HG02970 (cell line): ENCODE measurements at regions not wholly inside any gene's neighbourhood (a gene's known extent, or its start where the extent isn't known, plus 50 kb on each side); places are given as distances from the start of the nearest gene placed in this dataset.
"Not testable (repeated sequence)": the region's sequence is repeated elsewhere in the genome, so short reads cannot be mapped to it uniquely, and the experiment has no call there.

Experiments used
- ATAC-seq: cut with Tn5 transposase; IDR thresholded peaks from one replicate; pipeline ENCODE4 v1.9.1; 2021; ENCODE audit warnings: mild to moderate bottlenecking, moderate library complexity, moderate number of reproducible peaks; ENCODE audit not compliant: unreplicated experiment, low FRiP score

DNA sequence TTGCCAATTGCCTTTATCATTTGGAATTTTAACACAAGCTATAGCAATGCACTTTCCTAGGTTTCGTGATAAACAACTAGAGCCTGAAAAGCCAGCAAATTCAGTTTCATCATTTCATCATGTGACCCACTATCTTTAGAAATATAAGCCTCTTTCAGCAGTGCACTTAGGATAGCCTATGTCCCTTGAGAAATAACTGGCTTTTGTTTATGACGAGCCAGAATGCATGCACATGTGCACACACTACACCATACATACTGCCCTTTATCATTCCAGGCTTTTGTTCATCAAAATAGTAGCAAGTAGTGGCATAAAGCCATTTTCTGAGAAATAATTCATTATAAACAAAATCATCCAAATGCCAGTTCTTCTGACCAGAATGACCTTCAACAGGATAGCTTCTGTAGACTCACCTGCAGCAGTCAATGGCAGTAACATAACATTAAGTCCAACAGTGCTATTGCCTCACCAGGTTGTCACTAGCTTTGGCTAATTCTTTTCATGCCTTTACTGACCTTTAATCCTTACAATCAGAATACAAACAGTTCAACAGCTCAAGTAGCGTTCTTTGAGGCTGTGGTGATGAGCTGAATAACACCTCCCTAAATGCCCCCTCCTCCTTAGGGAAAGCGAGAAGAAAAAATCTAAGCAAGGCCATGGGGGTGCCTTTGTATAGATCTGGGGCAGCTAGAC lies 132.3 kb upstream of the SMARCA2 start:
- ATAC-seq = no peak

DNA sequence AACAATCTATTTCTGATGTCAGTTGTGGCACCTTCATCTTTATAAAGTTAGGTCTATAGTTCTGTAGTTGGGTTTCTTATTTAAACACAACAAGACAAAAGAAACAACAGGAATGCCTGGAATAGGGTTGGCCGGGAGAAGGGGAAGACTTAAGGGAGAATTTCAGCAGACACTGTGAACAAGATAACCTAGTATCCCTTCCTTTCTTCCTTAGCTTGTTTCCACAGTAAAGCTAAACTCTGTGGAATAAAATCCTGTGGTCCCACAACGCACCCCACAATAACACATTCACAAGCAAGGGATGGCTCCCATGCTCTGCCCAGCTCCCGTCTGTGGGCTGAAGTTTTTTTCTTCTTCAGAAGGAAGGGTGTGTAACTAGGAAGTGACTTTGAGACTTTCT lies 124.9 kb upstream of the SMARCA2 start:
- ATAC-seq = no peak

DNA sequence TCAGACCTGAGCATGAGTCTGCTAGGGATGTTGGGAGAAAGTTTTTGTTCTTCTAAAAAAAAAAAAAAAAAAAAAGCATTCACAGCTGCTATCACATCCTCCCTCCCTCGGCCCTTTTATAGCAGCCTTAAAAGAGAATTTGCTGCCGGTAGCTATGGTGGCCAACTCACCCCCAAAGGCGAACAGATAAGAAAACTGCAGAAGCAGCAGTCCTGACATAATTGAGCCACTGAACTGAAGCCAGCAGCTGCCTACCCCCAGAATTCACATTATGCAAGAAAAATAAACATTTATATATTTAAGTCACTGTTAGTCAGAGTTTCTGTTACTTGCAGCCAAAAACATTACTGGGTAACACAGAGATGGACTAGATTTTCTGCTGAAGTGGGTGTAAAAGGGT lies 124.3 kb upstream of the SMARCA2 start:
- no peak for ATAC-seq

DNA sequence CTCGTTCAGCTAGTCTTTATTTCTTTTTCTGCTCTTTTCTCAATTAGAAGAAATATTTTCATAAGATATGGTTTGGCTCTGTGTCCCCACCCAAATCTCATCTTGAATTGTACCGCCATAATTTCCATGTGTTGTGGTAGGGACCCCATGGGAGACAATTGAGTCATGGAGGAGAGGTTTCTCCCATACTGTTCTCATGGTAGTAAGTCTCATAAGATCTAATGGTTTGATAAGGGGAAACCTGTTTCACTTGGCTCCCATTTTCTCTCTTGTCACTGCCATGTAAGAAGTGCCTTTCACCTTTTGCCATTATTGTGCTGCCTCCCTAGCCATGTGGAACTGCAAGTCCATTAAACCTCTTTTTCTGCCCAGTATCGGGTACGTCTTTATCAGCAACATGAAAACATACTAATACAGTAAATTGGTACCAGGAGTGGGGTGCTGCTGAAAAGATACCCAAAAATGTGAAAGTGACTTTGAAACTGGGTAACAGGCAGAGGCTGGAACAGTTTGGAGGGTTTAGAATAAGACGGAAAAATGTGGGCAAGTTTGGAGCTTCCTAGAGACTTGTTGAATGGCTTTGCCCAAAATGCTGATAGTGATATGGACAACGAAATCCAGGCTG lies 112.0 kb upstream of the SMARCA2 start:
- ATAC-seq = not testable (repeated sequence)

DNA sequence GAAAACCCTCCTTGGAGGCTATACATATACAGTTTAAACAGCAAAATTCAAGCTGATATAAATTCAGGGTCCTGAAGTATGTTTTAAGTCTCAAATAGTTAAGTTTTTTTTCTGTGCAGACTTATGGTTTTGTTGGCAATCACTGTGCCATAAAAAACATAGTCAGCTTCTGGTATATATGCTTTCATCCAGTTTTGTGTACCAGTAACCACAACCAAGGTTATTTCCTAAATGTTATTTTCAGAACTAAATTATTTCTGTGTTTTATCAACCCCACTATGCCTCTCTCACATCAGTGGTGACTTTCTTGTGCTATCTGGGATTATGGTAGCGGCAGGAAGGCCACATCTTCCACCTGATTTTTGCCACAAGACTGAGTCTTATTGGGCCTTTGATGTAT lies 107.7 kb upstream of the SMARCA2 start:
- ATAC-seq = no peak

DNA sequence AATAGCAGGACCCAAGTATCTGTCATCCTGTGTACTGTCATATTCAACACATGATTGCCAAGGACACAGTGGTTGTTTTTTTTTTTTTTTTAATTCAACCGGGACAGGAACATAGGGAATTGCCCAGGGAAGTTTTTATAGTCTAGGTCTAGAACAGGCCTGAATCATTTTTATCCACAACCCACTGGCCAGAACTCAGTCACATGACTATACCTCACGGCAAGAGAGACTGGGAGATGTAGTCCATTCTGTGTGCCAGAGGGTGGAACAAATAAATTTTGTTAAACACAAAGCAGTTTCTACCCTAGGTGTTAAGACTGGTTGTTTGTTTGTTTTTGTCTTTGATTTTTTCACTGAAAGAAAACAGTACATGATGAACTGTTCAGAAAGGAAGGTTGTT lies 105.8 kb upstream of the SMARCA2 start:
- no peak for ATAC-seq

DNA sequence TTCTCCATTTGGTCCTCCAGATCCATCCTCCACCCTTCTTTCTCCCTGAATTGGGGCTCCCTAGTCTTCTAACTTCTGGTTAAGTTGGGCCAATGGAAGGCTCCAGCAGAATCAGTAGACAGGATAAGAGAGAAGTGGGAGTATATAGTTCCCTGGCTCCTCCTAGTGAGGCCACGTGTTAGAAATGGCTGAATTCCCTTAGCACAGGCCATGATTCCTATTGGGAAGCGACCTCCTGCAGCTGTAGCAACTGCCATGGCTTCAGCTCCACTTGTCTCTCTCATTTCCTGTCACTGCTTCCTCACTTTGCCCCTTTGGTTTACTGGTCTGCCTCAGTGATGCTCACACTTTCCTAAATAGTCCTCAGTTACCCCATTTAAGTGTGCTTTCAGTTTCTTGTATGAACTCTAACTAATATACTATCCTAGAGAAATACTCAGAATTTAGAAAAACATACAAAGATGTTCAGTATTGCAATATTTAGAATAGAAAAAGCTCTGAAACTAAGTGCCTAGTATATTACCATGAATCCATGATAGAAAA lies 104.8 kb upstream of the SMARCA2 start:
- no peak for ATAC-seq

DNA sequence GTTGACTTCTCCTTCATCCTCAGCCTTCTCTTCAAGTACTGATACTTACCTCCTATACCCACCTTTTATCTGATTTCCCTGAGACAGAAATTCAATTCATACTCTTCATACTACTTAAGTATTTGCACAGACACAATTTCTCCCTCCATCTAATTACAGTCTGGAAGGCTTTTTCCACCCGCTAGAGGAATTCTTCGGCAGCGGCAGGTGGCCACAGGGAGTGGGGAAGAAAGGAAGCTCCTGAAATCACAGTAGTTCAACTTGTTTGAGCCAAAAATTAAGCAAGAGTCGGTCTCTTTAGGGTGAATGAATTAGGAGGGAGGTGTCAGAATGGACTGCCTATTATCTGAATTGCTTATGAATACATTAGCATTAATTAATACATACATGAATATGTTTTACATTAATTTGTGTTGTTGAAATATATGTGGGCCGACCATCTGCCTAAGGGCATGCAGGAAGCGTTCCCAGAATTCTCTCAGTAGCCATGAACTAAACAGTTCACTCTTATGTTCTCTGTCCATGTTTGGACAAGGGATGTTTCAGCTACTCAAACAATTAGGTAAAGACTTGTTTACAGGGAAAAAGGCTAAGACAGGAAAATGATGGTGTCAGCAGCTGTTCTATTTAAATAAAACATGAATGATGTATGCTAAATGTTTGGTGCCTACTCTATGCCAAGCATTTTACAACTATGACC lies 101.4 kb upstream of the SMARCA2 start:
- no peak for ATAC-seq

DNA sequence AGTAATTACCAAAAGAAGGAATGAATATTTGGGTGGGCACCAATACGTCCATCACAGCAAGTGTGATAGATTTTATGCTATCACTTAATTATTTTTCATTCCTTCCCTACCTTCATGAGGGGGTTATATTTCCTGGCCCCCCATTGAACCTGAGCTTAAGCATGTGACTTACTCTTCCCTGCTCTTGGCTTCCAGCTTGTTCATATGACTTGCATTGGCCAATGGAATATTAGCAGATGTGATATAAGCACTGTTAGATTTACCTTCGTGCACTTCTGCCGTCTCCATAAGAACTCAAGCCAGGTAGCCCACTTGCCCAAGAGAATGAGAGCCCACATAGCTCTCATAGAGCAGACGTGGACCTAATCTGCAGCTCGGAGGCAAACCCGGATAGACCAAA lies 99.1 kb upstream of the SMARCA2 start:
- ATAC-seq = no peak

DNA sequence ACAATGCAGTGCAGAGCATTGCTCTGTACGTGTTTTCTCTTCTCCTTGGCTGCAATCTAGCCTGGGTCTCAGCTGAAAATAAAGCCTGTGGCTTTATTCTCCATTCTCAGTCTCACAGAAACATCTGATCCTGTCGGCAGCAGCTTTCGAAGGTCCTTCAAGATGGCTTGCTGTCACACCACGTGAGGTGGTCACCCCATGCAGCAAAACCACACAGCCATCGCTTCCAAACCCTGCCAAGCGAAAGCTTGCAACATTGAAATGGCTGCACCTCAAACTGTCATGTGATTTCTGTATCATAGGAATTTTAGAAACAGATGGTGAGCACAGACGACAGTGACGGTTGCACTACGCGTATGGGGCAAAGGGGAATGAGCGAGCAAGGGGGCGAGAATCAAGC lies 98.5 kb upstream of the SMARCA2 start:
- ATAC-seq = no peak

DNA sequence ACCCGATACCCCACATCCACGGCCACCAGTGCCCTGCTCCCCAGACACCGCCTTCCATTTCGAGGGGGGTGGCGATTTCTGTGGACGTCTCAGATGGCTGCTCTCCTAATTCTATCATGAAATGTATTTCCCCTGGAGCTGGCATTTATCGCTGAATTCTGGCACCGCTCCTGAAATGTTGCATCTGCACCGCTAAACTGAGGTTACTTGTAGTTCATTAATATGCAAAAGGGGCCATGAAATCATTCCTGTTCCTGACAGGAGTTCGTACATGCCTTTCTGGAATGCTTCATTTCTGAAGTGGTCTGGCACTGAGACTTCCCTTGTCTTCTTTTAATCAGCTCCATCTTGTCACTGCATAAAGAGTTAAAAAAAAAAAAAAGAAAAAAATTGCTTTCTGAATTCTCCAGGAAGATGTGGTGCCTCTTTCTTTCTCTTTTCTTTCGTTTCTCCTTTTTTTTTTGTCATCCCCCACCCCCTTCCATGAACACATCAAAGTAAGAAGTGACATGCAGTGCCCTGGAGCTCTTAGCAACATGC lies 97.7 kb upstream of the SMARCA2 start:
- ATAC-seq = no peak

DNA sequence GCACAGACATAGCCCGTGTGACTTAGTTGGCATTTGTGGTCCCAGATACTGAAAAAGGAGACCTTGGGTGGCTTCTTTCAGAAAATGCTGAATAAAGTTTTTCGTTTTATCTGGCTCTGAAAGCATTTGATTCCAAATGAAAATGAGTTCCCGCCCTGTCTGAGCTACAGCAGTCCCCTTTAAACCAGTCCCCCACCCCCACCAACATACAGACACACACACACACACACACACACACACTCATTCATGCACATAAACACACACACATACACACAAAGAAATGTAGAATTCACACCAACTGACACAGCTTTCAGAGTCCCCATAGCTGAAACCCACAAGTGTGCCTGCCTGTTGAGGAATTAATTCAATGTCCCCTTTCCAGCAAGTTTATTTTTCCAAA lies 97.0 kb upstream of the SMARCA2 start:
- no peak for ATAC-seq

DNA sequence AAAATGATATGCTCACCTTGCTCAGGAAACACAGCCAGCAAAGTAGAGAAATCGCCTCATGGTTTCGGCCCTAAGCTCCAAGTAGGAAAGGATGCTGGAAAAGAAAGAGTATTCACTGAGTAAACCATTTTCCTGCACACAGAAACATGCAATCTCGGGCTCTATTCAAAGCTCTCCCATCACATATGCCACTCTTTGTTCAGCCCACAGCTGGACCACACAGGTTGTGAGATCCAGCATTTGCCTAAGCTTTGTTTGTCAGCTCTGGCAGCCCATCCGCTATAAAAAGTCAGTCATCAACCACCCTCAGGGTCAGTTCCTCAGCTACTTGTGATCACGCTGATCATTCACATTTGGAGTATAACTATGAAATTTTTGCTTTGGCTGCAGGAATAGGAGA lies 96.5 kb upstream of the SMARCA2 start:
- no peak for ATAC-seq

DNA sequence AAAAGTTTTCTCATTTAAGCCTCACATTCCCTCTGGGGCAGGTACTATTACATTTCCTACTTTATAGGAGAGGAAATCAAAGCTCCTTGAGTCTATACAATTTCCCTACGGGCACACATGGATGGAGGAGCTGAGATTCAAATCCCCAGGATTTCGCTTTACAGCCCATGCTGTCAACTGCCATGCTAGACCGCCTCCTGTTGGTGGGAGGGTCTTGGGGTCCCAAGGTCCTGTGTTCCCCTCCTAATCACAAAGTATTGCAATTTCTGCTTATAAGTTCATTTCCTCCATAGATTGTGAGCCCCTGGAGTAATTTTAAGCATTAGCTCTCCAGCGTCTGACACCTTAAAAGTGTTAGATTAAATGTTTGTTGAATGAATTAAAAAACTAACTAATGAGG lies 95.9 kb upstream of the SMARCA2 start:
- no peak for ATAC-seq

DNA sequence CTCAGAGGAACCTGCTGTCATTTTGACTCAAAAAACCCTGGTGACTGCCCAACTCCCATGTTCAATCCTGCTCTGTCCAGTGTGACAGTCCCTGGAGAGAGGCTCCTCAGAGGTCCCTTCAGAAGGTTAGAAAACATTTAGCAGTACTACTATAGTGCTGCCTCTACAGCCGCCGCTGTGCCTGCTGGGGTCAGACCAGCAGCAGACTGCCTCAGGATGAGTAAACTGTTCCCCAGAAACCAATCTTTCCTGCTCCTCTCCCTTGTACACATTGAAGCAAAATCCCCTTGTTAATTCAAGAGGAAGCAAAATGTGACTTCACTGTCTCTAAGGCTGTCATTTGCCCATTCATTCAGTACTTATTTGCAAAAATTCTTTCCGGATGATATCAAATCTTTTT lies 94.8 kb upstream of the SMARCA2 start:
- no peak for ATAC-seq

DNA sequence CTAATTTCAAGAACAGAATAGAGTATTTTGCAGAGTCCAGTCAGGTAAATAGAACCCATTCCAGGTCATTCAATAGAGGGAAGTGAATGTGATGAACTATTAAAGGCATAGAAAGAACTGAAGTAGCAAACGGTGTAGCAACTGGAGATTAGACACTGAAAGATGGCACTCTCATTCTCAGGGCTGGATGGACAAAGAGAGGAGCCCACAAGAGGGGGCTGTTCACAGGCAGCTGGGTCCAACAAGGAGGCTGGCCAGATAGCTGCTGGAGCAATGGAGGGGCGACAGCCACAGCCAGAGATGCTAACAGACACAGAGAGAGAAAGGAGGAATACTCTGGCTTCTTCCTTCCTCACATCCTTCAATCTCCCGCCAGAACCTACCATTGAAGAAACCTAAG lies 93.1 kb upstream of the SMARCA2 start:
- ATAC-seq = no peak

DNA sequence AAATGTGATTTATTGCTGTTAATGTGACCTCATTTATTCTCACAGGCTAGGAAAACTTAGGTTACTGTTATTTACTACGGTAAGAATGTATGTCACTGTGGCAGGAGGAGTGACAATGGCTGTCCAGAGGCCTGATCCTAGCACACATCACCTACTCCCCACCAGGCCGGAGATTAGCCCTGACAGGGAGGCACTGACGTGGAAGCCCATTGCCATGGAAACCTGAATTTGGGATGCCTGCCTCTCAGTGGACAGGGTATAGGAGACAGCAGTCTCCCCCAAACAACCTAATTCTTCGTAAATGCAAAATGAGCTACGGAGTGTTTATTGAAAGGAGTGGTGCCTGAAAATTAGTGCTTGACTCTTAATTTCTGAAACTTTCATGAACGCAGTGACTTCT lies 87.6 kb upstream of the SMARCA2 start:
- ATAC-seq = no peak

DNA sequence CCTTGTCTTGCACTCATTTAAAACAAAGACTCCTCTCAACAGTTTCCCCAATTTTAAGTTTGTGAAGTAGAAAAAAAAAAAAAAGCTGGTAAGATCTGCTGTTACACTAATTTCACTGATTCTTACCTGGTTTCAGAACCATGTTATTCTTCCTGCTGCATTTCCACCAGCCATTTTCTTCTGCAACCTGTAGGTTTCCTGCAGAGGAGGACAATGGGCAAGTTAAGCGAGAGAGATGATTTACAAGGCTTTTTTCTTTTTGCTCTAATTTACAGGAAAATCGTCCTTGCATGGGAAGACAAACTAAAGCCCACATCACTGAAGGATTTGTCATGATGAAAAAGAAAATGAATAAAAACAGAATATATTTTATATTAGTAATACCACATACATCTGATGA lies 86.0 kb upstream of the SMARCA2 start:
- ATAC-seq = no peak

DNA sequence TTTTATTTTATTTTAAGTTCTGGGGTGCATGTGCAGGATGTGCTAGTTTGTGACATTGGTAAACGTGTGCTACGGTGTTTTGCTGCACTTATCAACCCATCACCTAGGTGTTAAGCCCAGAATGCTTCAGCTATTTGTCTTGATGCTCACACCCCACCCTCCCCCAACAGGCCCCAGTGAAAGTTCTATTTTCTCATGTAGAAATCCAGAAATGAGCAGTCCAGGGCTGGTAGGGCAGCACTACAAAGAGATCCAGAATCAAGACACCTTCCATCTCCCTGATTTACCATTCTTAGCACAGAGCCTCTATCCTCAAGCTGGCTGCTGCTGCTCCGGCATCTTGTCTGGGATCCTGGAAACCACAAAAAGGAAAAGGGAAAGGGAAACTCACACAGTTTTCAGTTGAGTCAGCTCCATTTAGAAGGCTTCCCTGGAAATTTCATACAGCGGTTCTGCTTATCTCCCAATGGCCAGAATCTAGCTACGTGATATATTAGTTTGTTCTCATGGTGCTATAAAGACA lies 85.4 kb upstream of the SMARCA2 start:
- ATAC-seq = no peak

DNA sequence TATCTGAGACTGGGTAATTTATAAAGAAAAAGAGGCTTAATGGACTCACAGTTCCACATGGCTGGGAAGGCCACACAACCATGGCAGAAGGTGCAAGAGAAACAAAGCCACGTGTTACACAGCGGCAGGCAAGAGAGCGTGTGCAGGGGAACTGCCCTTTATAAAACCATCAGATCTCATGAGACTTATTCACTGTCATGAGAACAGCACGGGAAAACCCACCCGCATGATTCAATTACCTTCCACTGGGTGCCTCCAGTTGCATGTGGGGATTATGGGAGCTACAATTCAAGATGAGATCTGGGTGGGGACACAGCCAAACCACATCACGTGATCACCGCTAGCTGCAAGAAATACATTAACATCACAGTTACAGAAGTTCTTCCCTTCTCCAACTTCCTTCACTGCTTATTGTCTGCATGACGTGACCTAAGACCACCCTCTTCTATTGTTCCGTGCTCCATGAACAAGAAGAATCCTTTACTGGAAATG lies 84.9 kb upstream of the SMARCA2 start:
- ATAC-seq = not testable (repeated sequence)

DNA sequence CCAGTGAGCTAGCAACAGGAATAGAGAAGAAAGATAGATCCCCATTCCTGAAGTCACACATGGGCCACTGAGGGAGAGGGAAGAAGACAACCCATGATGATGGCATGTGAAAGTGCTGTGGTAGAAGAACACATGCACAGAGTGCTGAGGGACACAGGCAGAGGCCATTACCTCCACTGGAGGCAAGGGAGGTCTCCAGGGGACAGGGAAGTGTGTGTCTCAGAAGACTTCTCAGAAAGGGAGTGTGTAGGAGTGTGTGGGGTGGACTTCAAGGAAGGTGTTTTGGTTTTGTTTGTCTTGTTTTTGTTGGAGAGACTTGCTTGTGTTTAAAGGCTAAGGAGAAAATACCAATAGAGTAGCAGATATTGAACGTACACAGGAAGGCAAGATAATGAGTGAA lies 77.0 kb upstream of the SMARCA2 start:
- no peak for ATAC-seq
